Fibroblast of skin of left quadriceps (primary cell): ENCODE measurements at regions not wholly inside any gene's neighbourhood (a gene's known extent, or its start where the extent isn't known, plus 50 kb on each side); places are given as distances from the start of the nearest gene placed in this dataset.

Experiments used
- DNase-seq, 2 experiments: peaks; one replicate each; pipeline ENCODE4 v3.0.0-alpha.2; 2013; ENCODE audit warnings: low read depth in 2 of 2

DNA sequence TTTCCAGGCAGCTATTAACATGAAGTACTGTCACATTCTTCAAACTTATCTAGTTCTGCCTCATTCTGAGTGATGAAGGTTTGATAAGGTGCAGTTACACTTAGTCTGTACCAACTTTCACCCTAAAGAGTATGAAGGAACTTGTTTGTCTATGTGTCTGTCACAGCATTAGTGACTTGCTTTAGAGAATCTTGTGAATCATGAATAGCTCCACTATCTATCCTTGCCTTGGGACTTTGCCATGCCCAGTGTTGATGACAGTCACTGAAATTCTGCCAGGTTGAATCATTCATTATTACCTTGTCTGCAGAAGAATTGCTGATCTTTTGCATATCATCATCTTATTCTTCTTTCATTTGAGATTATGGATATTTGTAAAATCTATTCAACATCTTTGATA is 50.9 kb upstream of the A1CF start:
- no peak for DNase-seq

DNA sequence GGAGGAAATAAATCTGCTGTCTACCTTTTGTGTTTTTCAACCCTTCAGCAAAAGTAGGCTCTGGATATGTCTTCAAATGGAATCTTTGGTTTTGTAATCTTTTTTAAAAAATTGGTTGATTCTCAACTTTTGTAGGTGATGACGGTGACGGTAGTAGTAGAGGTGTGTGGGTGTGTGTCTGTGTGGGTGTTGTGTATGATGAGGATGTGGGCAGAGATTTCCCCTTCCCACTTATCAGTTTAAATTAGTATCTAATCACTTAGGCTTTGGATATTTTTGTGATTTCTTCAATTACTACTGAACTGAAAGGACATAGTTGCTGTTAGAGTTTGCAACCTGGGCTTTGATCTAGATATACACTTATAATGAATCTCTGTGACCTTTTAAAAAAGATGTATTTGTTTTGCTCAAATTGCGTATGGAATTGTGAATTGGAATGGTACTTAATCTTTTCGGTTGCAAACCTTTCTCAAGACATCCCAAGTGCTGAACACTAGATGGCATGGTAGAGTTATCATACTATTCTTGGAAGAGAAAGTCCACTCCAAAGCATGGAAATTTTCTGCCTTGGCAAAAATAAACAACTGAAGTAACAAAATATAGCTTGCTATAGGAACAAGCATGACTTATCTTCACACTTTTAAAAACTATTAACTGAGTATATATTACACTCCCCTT is 51.9 kb upstream of the A1CF start:
- DNase-seq: no peak

- no peak for DNase-seq
These were observed 56.2 kb upstream of the A1CF start for GRCh38 chr10:50941629-50942028.

GRCh38 chr10:50946991-50947781 is 61.8 kb upstream of the A1CF start:
- no peak for DNase-seq

DNA sequence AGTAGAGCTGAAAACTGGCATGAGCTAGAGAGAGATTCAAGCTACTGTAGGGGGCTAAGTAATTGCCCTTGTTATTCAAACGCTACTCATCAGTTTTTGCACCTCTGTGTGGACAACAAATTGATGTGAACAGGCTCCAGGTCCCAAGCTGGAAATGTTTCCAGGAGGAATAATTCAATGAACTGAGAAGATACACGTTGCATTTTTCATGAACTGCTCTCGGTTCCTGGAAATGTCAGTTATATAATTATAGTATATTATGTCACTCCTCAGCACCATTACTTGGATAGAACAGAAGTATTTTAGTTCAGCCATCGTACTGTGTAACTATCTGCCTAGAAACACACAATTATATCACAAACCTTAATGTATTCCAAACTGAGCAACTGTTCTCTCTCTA is 65.9 kb upstream of the A1CF start:
- DNase-seq: no peak

GRCh38 chr10:50961297-50961696 is 75.9 kb upstream of the A1CF start:
- no peak for DNase-seq

- DNase-seq: no peak
These were observed 77.6 kb upstream of the A1CF start for GRCh38 chr10:50963063-50963462.

DNA sequence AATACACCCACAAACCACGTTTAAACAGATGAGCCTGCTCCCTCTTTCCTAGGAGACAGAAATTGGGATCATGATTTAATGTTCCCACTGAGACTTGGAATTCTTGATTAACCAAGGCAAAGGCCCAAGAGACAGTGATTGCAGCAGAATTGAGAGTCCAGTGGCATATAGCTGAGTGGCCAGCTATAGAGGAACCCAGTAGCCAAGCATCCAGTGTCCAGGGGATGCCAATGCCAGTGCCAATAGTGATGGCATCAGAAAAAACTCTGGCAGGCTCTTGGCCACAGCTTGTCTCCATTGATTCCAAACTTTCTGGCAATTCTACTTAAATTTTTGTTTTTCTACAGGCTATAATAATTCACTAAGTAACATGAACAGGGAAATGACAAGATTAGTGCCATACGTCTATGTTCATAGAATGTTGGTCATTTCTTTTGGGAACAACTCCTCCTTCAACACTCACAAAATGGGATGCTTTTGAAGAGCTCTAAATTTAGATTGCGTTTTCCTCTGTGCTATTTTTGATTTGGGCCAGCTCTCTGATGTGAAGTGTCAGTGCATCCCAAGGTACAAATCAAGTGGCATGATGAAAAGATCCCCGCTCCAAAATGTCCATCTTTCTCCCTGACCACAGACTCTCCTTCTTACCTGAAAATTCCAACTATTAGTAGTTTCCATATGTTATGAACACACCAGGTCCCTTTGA is 83.1 kb upstream of the A1CF start:
- no peak for DNase-seq

DNA sequence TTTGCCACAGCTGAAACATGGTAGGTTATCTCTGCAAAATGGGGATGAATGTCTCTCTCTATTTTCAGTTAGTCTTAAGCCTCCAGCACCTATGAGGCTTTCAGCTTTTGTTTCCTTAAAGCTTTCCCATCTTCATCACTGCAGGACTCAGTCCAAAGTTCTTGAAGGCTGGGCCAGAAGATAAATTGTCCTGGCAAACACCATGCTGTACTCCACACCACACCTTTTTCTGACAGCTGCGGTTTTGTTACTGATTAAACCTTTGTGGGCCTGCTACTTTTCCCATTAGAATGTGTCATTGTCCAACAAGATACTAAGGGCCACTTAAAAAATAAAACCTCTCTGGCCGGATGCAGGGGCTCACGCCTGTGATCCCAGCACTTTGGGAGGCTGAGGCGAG is 87.2 kb upstream of the A1CF start:
- no peak for DNase-seq

- no peak for DNase-seq
These were observed 92.9 kb upstream of the PRKG1 start for GRCh38 chr10:50981385-50981784.

DNA sequence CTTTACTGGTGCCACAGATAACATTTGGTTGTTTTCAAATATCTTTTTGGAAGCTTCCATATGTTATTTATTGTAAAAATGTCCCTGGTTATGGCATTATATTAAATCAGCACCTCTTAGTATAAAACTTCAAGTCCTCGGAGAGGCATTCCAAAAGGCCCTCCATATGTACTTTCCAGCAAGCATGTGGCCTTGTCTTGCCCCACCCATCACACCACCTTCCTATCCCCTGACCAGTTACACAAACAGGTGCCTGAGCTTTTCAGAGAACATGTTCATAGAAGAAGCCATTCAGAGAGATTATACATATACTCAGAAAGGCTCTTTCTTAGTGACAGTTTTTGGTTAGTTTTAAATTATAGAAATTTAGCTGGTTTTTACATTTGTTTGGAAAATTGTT is 92.4 kb upstream of the PRKG1 start:
- DNase-seq: no peak

DNA sequence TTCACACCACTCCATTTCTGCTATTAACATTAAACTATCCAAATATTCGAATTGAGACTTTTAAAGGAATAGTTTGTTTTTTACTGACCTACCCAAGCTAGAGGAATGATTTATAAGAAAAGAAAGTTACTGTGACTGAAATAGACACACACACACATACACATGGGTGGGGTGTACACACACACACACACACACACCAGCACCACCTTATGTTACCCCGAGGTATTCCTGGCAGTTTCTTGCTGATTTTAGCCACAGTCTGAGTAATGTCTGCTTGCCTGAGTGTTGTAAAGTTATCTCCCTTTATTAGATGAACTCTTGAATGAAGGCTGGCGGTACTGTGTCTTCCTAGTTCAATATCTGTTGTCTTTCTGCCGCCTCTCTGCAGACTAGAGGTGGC is 91.3 kb upstream of the PRKG1 start:
- DNase-seq: no peak

DNA sequence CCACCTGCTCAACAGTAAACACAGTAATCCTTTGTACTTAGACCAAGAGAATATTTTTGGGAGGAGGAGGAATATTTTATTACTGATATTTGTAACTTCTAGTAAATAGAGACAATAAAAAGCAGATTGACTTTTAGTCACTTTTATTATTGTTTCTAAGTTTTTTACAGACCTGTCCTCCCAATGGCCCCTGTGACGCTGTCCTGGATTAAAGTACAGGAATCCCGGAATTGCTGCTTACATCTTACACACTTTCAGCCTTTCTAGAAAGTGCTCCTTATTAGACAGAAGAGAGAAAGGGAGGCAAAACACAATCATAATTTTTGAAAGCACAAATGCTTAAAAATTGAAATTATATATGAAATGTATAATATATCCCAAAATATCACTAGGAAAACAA is 86.4 kb upstream of the PRKG1 start:
- no peak for DNase-seq

DNA sequence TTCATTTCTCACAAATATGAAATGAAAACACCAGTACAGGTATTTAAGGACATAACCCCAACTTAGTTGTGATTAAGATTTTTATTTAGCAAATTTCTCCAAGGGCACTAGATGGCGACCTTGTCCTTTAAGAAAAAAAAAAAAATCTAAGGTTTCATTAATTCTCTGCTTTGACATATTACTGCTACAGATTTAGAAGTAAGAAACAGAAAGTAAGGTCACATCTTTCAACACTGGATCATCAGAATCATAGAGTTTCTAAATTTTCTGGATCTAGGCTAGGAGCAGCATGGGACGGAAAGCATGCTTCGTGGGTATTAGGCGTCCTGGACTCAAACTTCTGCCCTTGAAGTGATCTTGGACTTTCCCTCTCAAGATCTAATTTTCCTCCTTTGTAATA is 85.5 kb upstream of the PRKG1 start:
- DNase-seq: no peak

- peak; percentile 67 to 69 for DNase-seq
These were observed 83.5 kb upstream of the PRKG1 start for GRCh38 chr10:50990568-50991455.

GRCh38 chr10:50991456-50992355 is 82.6 kb upstream of the PRKG1 start:
- DNase-seq: no peak

- no peak for DNase-seq
These were observed 81.9 kb upstream of the PRKG1 start for GRCh38 chr10:50992356-50992901.

DNA sequence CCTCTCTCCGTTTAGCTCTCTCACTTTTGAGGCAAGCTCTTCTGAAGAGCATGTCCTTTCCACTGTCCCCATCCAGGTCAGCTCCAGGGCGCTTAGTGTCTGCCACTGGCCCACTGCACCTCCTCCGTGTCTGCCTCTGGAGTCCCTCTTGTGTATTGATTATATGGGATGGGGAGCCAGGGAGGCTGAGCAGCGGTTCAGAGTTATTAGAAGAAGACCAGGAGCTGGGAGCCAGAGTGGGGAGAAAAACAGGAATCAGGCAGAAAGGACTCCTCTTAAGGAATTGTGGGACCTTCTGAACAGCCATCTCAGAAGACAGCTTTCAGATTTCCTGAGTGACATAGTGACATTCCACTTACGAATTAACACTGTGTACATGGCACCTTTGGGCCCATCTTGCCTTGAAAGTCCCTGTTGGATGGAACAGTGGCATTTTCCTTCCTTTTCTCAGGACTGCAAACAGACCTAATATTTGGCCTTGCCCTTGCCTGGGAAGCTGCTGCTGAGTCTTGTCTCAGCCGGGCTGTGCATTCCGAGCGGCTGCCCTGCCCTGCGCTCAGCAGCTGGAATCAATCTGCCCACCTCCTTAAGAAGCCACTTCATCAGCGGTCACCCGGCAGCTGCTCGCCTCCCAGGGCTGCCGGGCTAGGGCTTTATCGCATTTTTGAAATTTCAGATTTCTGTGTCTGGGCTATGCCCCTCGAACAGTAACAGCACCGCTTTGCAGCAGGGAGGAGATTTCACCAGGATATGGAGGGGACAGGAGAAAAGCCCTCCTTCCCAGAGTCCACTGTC is 81.1 kb upstream of the PRKG1 start:
- DNase-seq: peak; percentile 54 to 61

DNA sequence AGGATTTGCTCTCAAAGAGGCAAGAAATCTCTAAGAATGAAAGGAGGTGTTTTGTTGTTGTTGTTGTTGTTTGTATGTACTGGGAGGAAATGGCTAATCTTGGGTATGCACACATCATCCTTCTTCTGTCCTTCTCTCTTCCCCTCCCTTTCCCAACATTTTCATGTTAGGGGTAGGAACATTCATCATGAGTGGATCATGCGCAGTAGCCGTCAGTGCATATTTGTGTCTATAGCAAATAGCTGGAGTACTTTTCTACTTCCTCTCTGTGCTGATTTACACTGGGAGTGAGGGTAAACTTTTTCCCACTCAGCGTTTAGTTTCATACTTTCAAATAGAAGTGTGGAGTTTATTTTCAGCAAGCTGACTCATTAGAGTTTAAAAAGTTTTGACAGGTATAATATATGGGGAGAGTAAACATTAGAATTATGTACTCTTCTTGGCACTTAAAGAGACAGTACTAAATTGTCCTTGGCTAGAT is 80.5 kb upstream of the PRKG1 start:
- peak; percentile 70 to 71 for DNase-seq

- no peak for DNase-seq
These were observed 76.8 kb upstream of the PRKG1 start for GRCh38 chr10:50997461-50997860.
